Activated CD4-positive, alpha-beta T cell treated with anti-CD3 and anti-CD28 coated beads, Interleukin-2, amount 10 ng/mL, durations not matched to agents 7 days and 5 days (primary cell): ENCODE measurements at regions not wholly inside any gene's neighbourhood (a gene's known extent, or its start where the extent isn't known, plus 50 kb on each side); places are given as distances from the start of the nearest gene placed in this dataset.

Source experiments
- CTCF ChIA-PET: fragments of 350-600 bp; sonication (Branson Sonifier 250); formaldehyde crosslinking; loops from one replicate; lab custom pipeline; 2021; ENCODE audit warnings: antibody characterized with exemption; lab: Charles Lee
- POLR2A ChIA-PET: fragments of 350-600 bp; sonication (Branson Sonifier 250); formaldehyde crosslinking; loops from one replicate; lab custom pipeline; 2021; ENCODE audit warnings: antibody characterized with exemption; lab: Charles Lee
- DNase-seq: peaks from one replicate; pipeline ENCODE4 v3.0.0-alpha.2; 2020
- H3K27ac Mint-ChIP-seq: one replicate; pipeline ENCODE4 v1.8.0; 2021; ENCODE audit warnings: mild to moderate bottlenecking, moderate library complexity, mixed read lengths
- H3K27me3 Mint-ChIP-seq: one replicate; pipeline ENCODE4 v1.8.0; 2021; ENCODE audit warnings: mixed read lengths
- H3K36me3 Mint-ChIP-seq: one replicate; pipeline ENCODE4 v1.8.0; 2021; ENCODE audit warnings: low read depth, mixed read lengths
- H3K4me1 Mint-ChIP-seq: one replicate; pipeline ENCODE4 v1.8.0; 2021; ENCODE audit warnings: mixed read lengths
- H3K4me3 Mint-ChIP-seq: one replicate; pipeline ENCODE4 v1.8.0; 2021; ENCODE audit warnings: mild to moderate bottlenecking, moderate library complexity, mixed read lengths
- H3K9me3 Mint-ChIP-seq: one replicate; pipeline ENCODE4 v1.8.0; 2021; ENCODE audit warnings: mixed read lengths

GRCh38 chr13:60754211-60755090, 357.4 kb downstream of the TDRD3 start:
- Mint-ChIP-seq H3K4me3 (no peak overlapping the region), H3K27me3 (no peaks in the 10 kb centered on the region), H3K27ac (no peak overlapping the region), H3K36me3 (no peaks in the 10 kb centered on the region), H3K9me3 (no peaks in the 10 kb centered on the region), H3K4me1 (no peaks in the 10 kb centered on the region)
- POLR2A ChIA-PET: no interaction called here
- CTCF ChIA-PET: no interaction called here
- DNase-seq: no peak

- no peak overlapping the region for H3K4me3 Mint-ChIP-seq
- H3K4me1 Mint-ChIP-seq: no peaks in the 10 kb centered on the region
- H3K36me3 Mint-ChIP-seq: no peaks in the 10 kb centered on the region
- H3K27me3 Mint-ChIP-seq: no peaks in the 10 kb centered on the region
- DNase-seq: no peak
- ChIA-PET POLR2A (no interaction called here), CTCF (no interaction called here)
- no peak overlapping the region for H3K27ac Mint-ChIP-seq
- no peaks in the 10 kb centered on the region for H3K9me3 Mint-ChIP-seq
Observed at GRCh38 chr13:60753641-60754040, 356.6 kb downstream of the TDRD3 start.

GRCh38 chr13:60745343-60745742, 348.3 kb downstream of the TDRD3 start:
- H3K4me3 Mint-ChIP-seq: no peak overlapping the region
- H3K27me3 Mint-ChIP-seq: no peaks in the 10 kb centered on the region
- H3K36me3 Mint-ChIP-seq: no peaks in the 10 kb centered on the region
- ChIA-PET CTCF (no interaction called here), POLR2A (no interaction called here)
- peaks cover 9% of the 10 kb centered on the region for H3K9me3 Mint-ChIP-seq
- no peak overlapping the region for H3K27ac Mint-ChIP-seq
- H3K4me1 Mint-ChIP-seq: no peaks in the 10 kb centered on the region
- no peak for DNase-seq

- Mint-ChIP-seq H3K9me3 (peaks cover 2% of the 10 kb centered on the region), H3K27ac (no peak overlapping the region), H3K36me3 (no peaks in the 10 kb centered on the region), H3K4me1 (no peaks in the 10 kb centered on the region), H3K27me3 (no peaks in the 10 kb centered on the region), H3K4me3 (no peak overlapping the region)
- ChIA-PET POLR2A (no interaction called here), CTCF (no interaction called here)
- no peak for DNase-seq
Observed at GRCh38 chr13:60733933-60734332, 336.9 kb downstream of the TDRD3 start.

- CTCF ChIA-PET: no interaction called here
- no peaks in the 10 kb centered on the region for H3K4me1 Mint-ChIP-seq
- POLR2A ChIA-PET: no interaction called here
Observed at GRCh38 chr13:60727140-60727539, 330.1 kb downstream of the TDRD3 start.

GRCh38 chr13:60721063-60721462, 324.0 kb downstream of the TDRD3 start:
- Mint-ChIP-seq H3K36me3 (no peaks in the 10 kb centered on the region), H3K27me3 (no peaks in the 10 kb centered on the region), H3K4me1 (no peaks in the 10 kb centered on the region), H3K4me3 (no peak overlapping the region), H3K9me3 (peaks cover 8% of the 10 kb centered on the region), H3K27ac (no peak overlapping the region)
- CTCF ChIA-PET: no interaction called here
- no peak for DNase-seq
- POLR2A ChIA-PET: no interaction called here

More at GRCh38 chr13:60727140-60727539, 330.1 kb downstream of the TDRD3 start:
- H3K36me3 Mint-ChIP-seq: no peaks in the 10 kb centered on the region
- H3K27me3 Mint-ChIP-seq: no peaks in the 10 kb centered on the region
- H3K27ac Mint-ChIP-seq: no peak overlapping the region
- no peak overlapping the region for H3K4me3 Mint-ChIP-seq
- peaks cover 3% of the 10 kb centered on the region for H3K9me3 Mint-ChIP-seq
- no peak for DNase-seq

GRCh38 chr13:60720590-60720989, 323.6 kb downstream of the TDRD3 start:
- Mint-ChIP-seq H3K36me3 (no peaks in the 10 kb centered on the region), H3K27me3 (no peaks in the 10 kb centered on the region), H3K27ac (no peak overlapping the region), H3K4me1 (no peaks in the 10 kb centered on the region), H3K9me3 (peaks cover 8% of the 10 kb centered on the region), H3K4me3 (no peak overlapping the region)
- ChIA-PET POLR2A (no interaction called here), CTCF (no interaction called here)
- DNase-seq: no peak

GRCh38 chr13:60716313-60716712, 319.3 kb downstream of the TDRD3 start:
- no peak overlapping the region for H3K4me3 Mint-ChIP-seq
- no peak overlapping the region for H3K27ac Mint-ChIP-seq
- ChIA-PET POLR2A (no interaction called here), CTCF (no interaction called here)
- H3K36me3 Mint-ChIP-seq: no peaks in the 10 kb centered on the region
- no peaks in the 10 kb centered on the region for H3K4me1 Mint-ChIP-seq
- H3K27me3 Mint-ChIP-seq: no peaks in the 10 kb centered on the region
- peaks cover 5% of the 10 kb centered on the region for H3K9me3 Mint-ChIP-seq
- DNase-seq: no peak

- H3K9me3 Mint-ChIP-seq: no peaks in the 10 kb centered on the region
- no peak overlapping the region for H3K4me3 Mint-ChIP-seq
- DNase-seq: no peak
- H3K27ac Mint-ChIP-seq: no peak overlapping the region
- CTCF ChIA-PET: no interaction called here
- H3K36me3 Mint-ChIP-seq: no peaks in the 10 kb centered on the region
- no peaks in the 10 kb centered on the region for H3K4me1 Mint-ChIP-seq
- POLR2A ChIA-PET: no interaction called here
- no peaks in the 10 kb centered on the region for H3K27me3 Mint-ChIP-seq
Observed at GRCh38 chr13:60707878-60708277, 310.9 kb downstream of the TDRD3 start.

GRCh38 chr13:60701895-60702294, 304.9 kb downstream of the TDRD3 start:
- no peaks in the 10 kb centered on the region for H3K27me3 Mint-ChIP-seq
- no peak overlapping the region for H3K4me3 Mint-ChIP-seq
- ChIA-PET CTCF (interaction anchor here (0.6 kb wide), 1 partner anchor 135 kb away, joined by 3 read pairs; no protein-coding TSS in a partner anchor), POLR2A (no interaction called here)
- no peaks in the 10 kb centered on the region for H3K36me3 Mint-ChIP-seq
- no peak for DNase-seq
- no peak overlapping the region for H3K27ac Mint-ChIP-seq
- H3K4me1 Mint-ChIP-seq: no peaks in the 10 kb centered on the region
- H3K9me3 Mint-ChIP-seq: peaks cover 2% of the 10 kb centered on the region

- no peaks in the 10 kb centered on the region for H3K27me3 Mint-ChIP-seq
- H3K9me3 Mint-ChIP-seq: peaks cover 2% of the 10 kb centered on the region
- CTCF ChIA-PET: no interaction called here
- H3K4me3 Mint-ChIP-seq: no peak overlapping the region
- no peaks in the 10 kb centered on the region for H3K4me1 Mint-ChIP-seq
- DNase-seq: no peak
- POLR2A ChIA-PET: no interaction called here
- no peak overlapping the region for H3K27ac Mint-ChIP-seq
- H3K36me3 Mint-ChIP-seq: no peaks in the 10 kb centered on the region
Observed at GRCh38 chr13:60700994-60701393, 304.0 kb downstream of the TDRD3 start.

GRCh38 chr13:60699636-60700035, 302.6 kb downstream of the TDRD3 start:
- no peaks in the 10 kb centered on the region for H3K4me1 Mint-ChIP-seq
- POLR2A ChIA-PET: no interaction called here
- no peak for DNase-seq

GRCh38 chr13:60696602-60697001, 299.6 kb downstream of the TDRD3 start:
- H3K4me3 Mint-ChIP-seq: no peak overlapping the region
- H3K36me3 Mint-ChIP-seq: no peaks in the 10 kb centered on the region
- no peak for DNase-seq
- no peaks in the 10 kb centered on the region for H3K9me3 Mint-ChIP-seq
- no peaks in the 10 kb centered on the region for H3K4me1 Mint-ChIP-seq
- no peaks in the 10 kb centered on the region for H3K27me3 Mint-ChIP-seq
- CTCF ChIA-PET: no interaction called here
- POLR2A ChIA-PET: no interaction called here
- no peak overlapping the region for H3K27ac Mint-ChIP-seq

More at GRCh38 chr13:60699636-60700035, 302.6 kb downstream of the TDRD3 start:
- peaks cover 2% of the 10 kb centered on the region for H3K9me3 Mint-ChIP-seq
- no peak overlapping the region for H3K27ac Mint-ChIP-seq
- H3K4me3 Mint-ChIP-seq: no peak overlapping the region
- CTCF ChIA-PET: no interaction called here
- no peaks in the 10 kb centered on the region for H3K27me3 Mint-ChIP-seq
- H3K36me3 Mint-ChIP-seq: no peaks in the 10 kb centered on the region

GRCh38 chr13:60691268-60691667, 294.2 kb downstream of the TDRD3 start:
- H3K36me3 Mint-ChIP-seq: no peaks in the 10 kb centered on the region
- POLR2A ChIA-PET: no interaction called here
- no peaks in the 10 kb centered on the region for H3K27me3 Mint-ChIP-seq
- no peak overlapping the region for H3K4me3 Mint-ChIP-seq
- no peaks in the 10 kb centered on the region for H3K9me3 Mint-ChIP-seq
- no peak for DNase-seq
- CTCF ChIA-PET: interaction anchor here (0.6 kb wide), 1 partner anchor 411 kb away, joined by 3 read pairs; no protein-coding TSS in a partner anchor
- no peaks in the 10 kb centered on the region for H3K4me1 Mint-ChIP-seq
- H3K27ac Mint-ChIP-seq: no peak overlapping the region
